Left renal cortex interstitium (tissue), 4 donors: ENCODE measurements at regions not wholly inside any gene's neighbourhood (a gene's known extent, or its start where the extent isn't known, plus 50 kb on each side); places are given as distances from the start of the nearest gene placed in this dataset.
"Not testable (repeated sequence)": the region's sequence is repeated elsewhere in the genome, so short reads cannot be mapped to it uniquely, and the experiment has no call there.

Experiments used
- DNase-seq, 4 donors: peaks; one replicate each; pipeline ENCODE4 v3.0.0-alpha.2; 2013; ENCODE audit warnings: low read depth in 4 of 4, low spot score in 2 of 4, missing footprints in 1 of 4

DNA sequence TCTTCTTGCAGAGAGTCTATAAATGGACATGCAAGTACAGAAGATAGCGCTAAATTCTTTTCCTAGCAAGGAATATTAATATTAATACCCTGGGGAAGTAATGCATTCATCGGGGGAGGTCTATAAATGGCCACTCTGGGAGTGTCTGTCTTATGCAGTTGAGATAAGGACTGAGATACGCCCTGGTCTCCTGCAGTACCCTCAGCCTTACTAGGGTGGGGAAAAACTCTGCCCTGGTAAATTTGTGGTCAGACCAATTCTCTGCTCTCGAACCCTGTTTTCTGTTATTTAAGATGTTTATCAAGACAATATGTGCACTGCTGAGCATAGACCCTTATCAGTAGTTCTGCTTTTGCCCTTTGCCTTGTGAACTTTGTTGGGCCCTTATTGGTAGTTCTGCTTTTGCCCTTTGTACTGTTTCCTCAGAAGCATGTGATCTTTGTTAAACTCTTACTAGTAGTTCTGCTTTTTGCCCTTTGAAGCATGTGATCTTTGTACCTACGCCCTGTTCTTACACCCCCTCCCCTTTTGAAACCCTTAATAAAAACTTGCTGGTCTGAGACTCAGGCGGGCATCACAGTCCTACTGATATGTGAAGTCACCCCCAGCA is 1956.2 kb downstream of the PCDH9 start:
- DNase-seq: not testable (repeated sequence)

GRCh38 chr13:65268009-65268408 is 1962.1 kb downstream of the PCDH9 start:
- DNase-seq: no peak

DNA sequence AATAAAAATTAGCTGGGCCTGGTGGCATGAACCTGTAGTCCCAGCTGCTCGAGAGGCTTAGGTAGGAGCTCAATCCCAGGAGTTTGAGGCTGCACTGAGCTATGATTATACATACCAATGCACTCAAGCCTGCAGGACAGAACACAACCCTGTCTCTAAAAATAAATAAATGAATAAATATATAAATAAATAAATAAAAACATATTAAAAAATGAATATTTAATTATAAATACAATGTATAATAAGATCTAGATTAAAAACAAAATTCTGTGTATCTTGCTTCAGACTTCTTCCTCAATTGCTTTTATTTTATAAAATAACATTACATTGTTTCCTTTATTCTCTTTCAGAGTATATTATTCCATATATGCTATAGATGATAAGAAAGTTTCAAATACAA is 1964.1 kb downstream of the PCDH9 start:
- DNase-seq: no peak

DNA sequence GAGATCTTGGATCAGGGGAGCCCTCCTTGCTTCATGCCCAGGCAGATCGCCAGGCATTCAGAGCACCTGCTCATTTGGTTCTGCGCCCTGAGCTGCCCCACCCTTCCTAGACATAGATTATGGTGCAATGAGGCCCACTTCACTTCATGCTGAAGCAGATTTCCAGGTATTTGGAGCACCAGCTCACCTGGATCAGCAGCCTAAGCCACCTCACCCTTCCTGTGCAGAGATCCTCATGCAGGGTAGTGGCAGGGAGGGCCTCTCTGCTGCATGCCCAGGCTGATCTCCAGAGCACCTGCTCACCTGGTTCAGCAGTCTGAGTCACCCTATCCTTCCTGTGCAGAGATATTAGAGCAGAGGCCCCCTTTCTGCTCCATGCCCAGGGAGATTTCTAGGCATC is 1966.1 kb downstream of the PCDH9 start:
- DNase-seq: no peak

- DNase-seq: no peak
These were observed 1968.9 kb downstream of the PCDH9 start for GRCh38 chr13:65260946-65261891.

DNA sequence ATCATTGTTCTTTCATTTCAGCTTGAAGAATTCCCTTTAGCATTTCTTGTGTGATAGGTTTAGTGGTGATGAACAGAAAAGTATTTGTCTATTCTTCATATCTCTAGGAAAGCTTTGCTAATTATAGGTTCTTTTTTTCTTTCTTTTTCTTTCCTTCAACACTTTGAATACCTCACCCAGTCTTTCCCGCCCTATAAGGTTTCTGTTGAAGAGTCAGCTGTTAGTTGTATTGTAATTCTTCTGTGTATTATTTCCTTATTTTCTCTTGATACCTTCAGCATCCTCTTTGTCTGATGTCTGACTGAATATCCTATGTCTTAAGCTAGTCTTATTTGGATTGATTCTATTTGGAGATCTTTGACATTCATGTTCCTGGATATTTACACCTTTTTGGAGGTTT is 1989.4 kb downstream of the PCDH9 start:
- DNase-seq: no peak

DNA sequence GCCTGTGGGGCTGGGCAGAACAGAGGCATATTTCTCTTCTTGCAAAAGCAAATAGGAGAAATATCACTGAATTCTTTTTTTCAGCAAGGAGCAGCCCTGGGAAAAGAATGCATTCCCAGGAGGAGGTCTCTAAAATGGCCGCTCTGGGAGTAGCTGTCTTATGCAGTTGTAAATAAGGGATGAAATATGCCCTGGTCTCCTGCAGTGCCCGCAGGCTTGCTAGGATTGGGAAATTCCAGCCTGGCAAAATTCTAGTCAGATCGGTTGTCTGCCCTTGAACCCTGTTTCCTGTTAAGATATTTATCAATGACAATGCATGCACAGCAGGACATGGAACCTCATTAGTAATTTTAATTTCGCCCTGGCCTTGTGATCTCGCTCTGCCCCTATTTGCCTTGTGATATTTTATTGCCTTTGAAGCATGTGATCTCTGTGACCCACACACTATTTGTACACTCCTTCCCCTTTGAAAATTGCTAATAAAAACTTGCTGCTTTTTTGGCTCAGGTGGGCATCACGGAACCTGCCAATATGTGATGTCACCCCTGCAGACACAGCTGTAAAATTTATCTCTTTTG is 1993.2 kb downstream of the PCDH9 start:
- DNase-seq: no peak

DNA sequence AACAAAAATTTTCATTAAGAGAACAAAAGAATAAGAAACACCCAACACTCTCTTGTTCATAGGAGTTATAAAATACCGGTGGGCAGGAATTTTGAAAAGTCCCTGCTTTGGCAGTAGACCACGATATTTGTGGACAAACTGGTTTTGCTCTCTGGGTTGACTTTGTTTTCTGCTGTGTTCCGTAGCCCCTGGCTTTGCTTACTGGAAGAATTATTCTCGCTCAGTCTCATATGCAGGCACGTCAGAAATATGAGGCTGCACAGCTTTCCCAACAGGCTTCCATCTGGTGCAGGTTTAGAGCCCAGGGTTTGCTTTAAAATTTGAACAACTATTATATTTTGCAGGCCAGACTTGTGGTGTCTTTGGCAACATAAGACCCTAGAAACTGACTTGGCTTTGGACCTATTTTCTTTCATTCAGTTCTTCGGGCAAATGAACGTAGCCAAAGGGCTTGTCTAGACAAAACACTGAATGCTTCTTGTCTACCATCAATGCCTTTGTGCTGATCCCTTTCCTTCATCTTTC is 2012.6 kb downstream of the PCDH9 start:
- no peak for DNase-seq

- DNase-seq: not testable (repeated sequence)
These were observed 2027.3 kb downstream of the PCDH9 start for GRCh38 chr13:65202845-65203244.

- DNase-seq: no peak
These were observed 2041.4 kb downstream of the PCDH9 start for GRCh38 chr13:65188721-65189120.

GRCh38 chr13:65168026-65168425 is 2062.1 kb downstream of the PCDH9 start:
- no peak for DNase-seq

DNA sequence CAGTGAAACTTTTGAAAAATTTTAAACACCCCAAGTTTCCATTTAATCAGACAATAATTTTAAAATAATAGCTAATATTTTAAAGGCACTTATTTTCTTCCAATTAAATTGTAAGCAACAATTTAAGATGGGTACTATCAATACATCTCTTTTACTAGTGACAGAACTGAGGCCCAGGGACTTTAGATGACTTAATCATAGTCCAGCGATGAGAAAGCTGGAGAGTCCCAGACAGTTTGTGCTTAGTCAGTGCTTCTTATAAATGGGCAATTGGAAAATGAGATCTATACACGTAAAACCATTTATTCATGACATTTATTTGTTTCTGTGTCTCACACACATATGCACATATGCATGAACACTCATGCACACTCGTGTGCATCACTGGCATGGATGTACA is 2063.5 kb downstream of the PCDH9 start:
- no peak for DNase-seq

GRCh38 chr13:65159803-65160202 is 2070.3 kb downstream of the PCDH9 start:
- no peak for DNase-seq

GRCh38 chr13:65155861-65156260 is 2074.3 kb downstream of the PCDH9 start:
- no peak for DNase-seq

DNA sequence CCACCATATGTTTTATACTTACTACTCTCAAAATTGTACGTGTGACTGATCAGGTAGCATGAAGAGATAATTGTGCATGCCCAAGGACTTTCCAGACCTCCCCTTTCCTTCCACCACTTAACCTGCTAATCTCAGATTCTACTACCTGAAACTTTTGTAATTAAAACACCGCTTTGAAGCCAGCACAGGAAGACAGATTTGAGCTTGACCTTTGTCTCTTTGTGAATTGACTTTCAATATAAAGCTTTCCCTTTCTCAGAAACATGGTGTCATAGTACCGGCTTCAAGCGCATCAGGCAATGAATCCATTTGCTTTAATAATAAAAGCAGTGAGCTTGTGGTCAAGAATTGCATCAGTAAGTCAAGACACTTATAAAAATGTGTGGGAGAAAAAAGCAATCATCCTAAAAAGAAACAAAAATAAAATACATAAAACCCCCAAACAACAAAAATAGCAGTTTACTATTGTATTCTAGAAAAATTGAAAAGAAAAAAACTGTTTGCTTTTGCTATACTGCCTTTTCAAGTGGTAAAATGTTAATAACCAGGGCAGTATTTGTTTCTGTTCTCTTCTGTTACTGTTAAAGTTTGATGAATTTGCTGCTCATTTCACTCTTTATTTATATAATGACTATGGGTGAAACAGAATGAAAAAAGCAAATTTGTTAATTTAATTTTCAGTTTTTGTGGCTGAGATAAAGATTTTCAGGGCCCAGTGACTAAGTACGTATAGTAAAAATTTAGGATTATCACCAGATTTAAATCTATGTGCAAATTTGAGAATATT is 2075.3 kb downstream of the PCDH9 start:
- no peak for DNase-seq

- DNase-seq: no peak
These were observed 2080.4 kb downstream of the PCDH9 start for GRCh38 chr13:65149687-65150086.

- no peak for DNase-seq
These were observed 2086.2 kb downstream of the PCDH9 start for GRCh38 chr13:65143920-65144319.

- DNase-seq: no peak
These were observed 2097.0 kb downstream of the PCDH9 start for GRCh38 chr13:65133094-65133493.

DNA sequence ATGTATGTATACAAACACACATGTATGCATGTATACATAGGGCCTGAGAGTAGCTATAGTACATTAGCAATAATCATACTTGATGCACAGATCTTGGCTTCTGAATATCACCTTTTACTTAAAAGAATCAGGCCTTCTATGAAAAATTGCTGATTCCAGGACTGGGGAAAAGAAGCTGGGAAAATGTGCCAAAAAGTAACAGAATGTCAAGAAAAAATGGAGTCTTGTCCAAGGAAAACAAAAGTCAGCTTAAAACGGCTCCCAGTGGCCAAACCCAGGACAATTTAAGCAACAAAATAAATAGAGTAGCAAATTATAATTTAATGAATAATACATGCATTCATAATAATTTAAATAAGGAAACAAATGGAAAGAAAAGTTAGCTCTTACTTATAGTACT is 2104.9 kb downstream of the PCDH9 start:
- no peak for DNase-seq

GRCh38 chr13:65112531-65112941 is 2117.6 kb downstream of the PCDH9 start:
- no peak for DNase-seq

DNA sequence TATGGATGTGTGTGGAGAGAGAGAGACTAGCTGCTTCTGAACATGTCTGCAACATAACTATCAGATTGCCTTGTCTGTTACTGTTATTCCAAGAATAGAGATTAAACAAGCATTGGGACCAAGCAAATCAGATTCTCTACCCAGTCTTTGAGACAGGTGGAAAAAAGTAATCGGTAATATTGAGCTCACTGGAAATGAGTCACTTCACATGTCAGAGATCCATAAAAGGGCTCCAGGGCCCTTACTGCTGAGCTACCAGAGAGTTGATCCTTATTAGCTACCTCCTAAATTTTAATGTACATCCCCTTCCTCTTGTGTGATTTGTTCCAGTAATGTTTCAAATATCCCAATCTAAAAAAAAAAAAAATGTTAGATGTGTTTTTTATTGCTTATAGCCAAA is 2118.0 kb downstream of the PCDH9 start:
- DNase-seq: no peak
